GM12872 (cell line): ENCODE measurements at regions not wholly inside any gene's neighbourhood (a gene's known extent, or its start where the extent isn't known, plus 50 kb on each side); places are given as distances from the start of the nearest gene placed in this dataset.

Experiments
- TF ChIP-seq, protein P1 (sequence below): IDR thresholded peaks from 3 replicates; pipeline ENCODE4 v1.5.1; 2011; ENCODE audit warnings: low read depth, mild to moderate bottlenecking, low read length, moderate library complexity; ENCODE audit not compliant: insufficient read depth

DNA sequence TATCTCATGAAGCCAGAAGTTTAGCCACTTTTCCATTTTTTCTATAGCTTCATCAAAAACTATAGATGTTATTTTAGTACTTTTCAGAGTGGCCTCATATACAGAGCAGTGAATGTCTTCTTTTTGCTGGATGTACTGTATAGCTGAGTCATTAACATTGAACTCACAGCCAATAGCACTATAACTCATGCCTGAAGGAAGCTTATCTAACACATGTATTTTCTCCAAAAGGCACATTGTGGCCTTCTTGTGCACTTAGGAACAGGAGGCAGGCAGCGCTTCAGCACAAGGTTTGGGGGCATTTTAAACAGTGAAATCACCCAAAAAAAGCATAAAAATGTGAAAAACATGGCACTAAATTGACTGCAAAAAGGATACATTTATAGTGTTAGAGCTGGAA is 336.8 kb upstream of the TMTC1 start:
- TF ChIP-seq, protein P1, sequence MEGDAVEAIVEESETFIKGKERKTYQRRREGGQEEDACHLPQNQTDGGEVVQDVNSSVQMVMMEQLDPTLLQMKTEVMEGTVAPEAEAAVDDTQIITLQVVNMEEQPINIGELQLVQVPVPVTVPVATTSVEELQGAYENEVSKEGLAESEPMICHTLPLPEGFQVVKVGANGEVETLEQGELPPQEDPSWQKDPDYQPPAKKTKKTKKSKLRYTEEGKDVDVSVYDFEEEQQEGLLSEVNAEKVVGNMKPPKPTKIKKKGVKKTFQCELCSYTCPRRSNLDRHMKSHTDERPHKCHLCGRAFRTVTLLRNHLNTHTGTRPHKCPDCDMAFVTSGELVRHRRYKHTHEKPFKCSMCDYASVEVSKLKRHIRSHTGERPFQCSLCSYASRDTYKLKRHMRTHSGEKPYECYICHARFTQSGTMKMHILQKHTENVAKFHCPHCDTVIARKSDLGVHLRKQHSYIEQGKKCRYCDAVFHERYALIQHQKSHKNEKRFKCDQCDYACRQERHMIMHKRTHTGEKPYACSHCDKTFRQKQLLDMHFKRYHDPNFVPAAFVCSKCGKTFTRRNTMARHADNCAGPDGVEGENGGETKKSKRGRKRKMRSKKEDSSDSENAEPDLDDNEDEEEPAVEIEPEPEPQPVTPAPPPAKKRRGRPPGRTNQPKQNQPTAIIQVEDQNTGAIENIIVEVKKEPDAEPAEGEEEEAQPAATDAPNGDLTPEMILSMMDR, result no peak

DNA sequence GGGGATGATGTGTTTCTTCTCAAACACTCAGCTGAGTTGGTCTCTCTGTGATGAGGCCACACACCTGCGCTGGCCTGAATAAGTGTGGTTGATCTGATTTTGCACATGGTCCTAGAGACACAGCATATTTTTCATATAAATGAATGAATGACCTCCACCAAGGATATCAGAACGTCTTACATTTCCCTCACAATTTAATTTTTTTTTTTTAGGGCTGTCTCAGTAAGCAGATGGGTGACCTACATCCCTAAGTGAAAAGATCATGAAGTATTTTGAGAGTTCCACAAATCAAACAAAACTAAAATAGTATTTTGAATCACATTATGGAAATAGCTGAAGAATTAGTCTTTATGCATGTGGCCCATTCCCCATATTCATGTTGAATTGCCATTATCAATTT is 333.7 kb upstream of the TMTC1 start:
- TF ChIP-seq, protein P1, result no peak

- TF ChIP-seq, protein P1, result no peak
Measured at GRCh38 chr12:30111719-30112118, 328.0 kb upstream of the TMTC1 start.

DNA sequence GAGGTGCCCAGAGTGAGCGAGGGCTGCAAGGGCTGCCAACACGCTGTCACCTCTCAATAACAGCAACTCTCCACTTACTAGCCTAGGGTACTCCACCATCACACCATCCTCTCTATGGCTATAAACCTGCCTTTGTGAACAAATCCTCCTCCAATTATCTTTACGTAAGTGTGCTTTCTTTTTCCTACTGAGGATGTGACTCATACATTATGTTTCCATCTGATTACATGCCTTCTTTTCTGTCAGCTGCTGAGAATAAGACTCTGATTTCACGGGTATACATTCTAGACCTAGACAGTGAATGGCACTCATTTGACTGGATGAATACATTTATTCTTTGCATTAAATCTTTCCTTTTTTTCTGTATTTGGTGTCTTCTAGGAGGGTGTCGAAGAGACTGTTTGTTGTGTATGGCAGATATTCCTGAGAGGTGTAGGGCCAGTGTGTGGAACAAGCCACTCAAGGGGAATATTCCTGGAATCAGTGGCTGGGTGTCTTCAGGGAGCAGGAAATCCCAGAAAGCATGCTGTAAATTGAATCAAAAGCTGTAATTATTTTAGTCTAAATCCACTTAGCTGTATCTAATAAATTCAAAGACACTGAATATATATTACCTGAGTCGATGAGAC is 327.3 kb upstream of the TMTC1 start:
- TF ChIP-seq, protein P1, result no peak

GRCh38 chr12:30110498-30110897 is 326.8 kb upstream of the TMTC1 start:
- TF ChIP-seq, protein P1, result no peak

DNA sequence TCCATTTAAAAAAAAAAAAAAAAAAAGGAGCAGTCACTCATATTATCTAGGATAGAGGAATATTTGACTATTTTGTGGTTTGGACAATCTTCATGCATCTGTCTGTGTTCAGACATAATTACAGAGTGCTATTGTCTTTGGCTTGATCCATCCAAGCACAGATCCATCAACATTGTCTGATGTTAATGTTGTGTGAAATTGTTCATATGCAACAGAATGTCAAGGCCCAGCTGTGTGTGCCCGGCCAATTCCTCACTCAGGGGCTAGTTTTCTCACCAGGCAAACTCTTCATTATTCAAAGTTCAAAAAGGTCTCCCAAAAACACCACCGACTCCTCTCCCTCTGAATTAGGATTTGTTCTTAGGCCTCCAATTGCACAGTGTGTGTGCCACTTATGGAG is 324.9 kb upstream of the TMTC1 start:
- TF ChIP-seq, protein P1, result no peak

- TF ChIP-seq, protein P1, result no peak
Measured at GRCh38 chr12:30106204-30106965, 322.6 kb upstream of the TMTC1 start.
